SK-N-SH (cell line): ENCODE measurements at regions not wholly inside any gene's neighbourhood (a gene's known extent, or its start where the extent isn't known, plus 50 kb on each side); places are given as distances from the start of the nearest gene placed in this dataset.

ENCODE experiments used
- CTCF ChIA-PET: fragments of 300-600, 350-600 bp; formaldehyde crosslinking; extraction: SDS; loops from one replicate; lab custom pipeline; 2021; lab: Yijun Ruan, JAX
- POLR2A ChIA-PET: fragments of 350-600 bp; sonication (Branson Sonifier 250); formaldehyde crosslinking; extraction: SDS; loops from one replicate; lab custom pipeline; 2020; ENCODE audit warnings: antibody characterized with exemption, inconsistent platforms; lab: Yijun Ruan, JAX
- DNase-seq: peaks from one replicate; pipeline ENCODE4 v3.0.0; 2012
- H2AFZ ChIP-seq: fragments of 200-600 bp; sonication (generic); 2 replicates; pipeline ENCODE4 v1.8.1; 2016; ENCODE audit warnings: antibody characterized with exemption, mild to moderate bottlenecking, low read depth
- H3F3A ChIP-seq: fragments of 200-600 bp; sonication (generic); replicated peaks from 2 replicates; pipeline ENCODE3; 2016; ENCODE audit warnings: antibody characterized with exemption, mild to moderate bottlenecking; ENCODE audit not compliant: insufficient read depth
- H3K27ac ChIP-seq, 2 experiments: fragments of 200-500 bp in 1 of 2; fragments of 200-600 bp in 1 of 2; sonication (Bioruptor generic) in 1 of 2; sonication (generic), shearing (Covaris generic) in 1 of 2; 2 replicates each; pipeline versions ENCODE4 v1.5.1 to v1.6.1; 2014 to 2016; ENCODE audit warnings: low read depth in 2 of 2, inconsistent platforms in 1 of 2, low read length in 1 of 2, mild to moderate bottlenecking in 1 of 2, mixed read lengths in 1 of 2
- H3K27me3 ChIP-seq: fragments of 200-600 bp; sonication (generic), shearing (Covaris generic); 2 replicates; pipeline ENCODE4 v1.6.1; 2016; ENCODE audit warnings: mixed run types; ENCODE audit not compliant: insufficient read depth
- H3K36me3 ChIP-seq, 2 experiments: fragments of 200-500 bp in 1 of 2; fragments of 200-600 bp in 1 of 2; sonication (Bioruptor generic) in 1 of 2; sonication (generic) in 1 of 2; replicated peaks in 1 of 2; 2 replicates each; pipeline versions ENCODE3 to v1.5.1; 2014 to 2016; ENCODE audit warnings: low read length in 1 of 2, mild to moderate bottlenecking in 1 of 2; ENCODE audit not compliant: insufficient read depth in 2 of 2, control insufficient read depth in 1 of 2
- H3K4me1 ChIP-seq, 2 experiments: fragments of 200-500 bp in 1 of 2; fragments of 200-600 bp in 1 of 2; sonication (Bioruptor generic) in 1 of 2; sonication (generic), shearing (Covaris generic) in 1 of 2; 2 replicates each; pipeline versions ENCODE4 v1.5.1 to v1.6.1; 2014 to 2016; ENCODE audit warnings: low read depth in 1 of 2, low read length in 1 of 2, mixed run types in 1 of 2; ENCODE audit not compliant: insufficient read depth in 2 of 2, control insufficient read depth in 1 of 2
- H3K4me2 ChIP-seq: fragments of 200-600 bp; sonication (generic), shearing (Covaris generic); 2 replicates; pipeline ENCODE4 v1.6.1; 2017; ENCODE audit warnings: mixed run types
- H3K4me3 ChIP-seq, 2 experiments: fragments of 200-500 bp in 1 of 2; fragments of 200-600 bp in 1 of 2; sonication (Bioruptor generic) in 1 of 2; sonication (generic), shearing (Covaris generic) in 1 of 2; 2 replicates each; pipeline versions ENCODE4 v1.5.1 to v1.8.1; 2014 to 2016; ENCODE audit warnings: low read depth in 2 of 2, inconsistent platforms in 1 of 2, low read length in 1 of 2, mild to moderate bottlenecking in 1 of 2, mixed read lengths in 1 of 2, moderate library complexity in 1 of 2
- H3K79me2 ChIP-seq: fragments of 200-600 bp; sonication (generic); 2 replicates; pipeline ENCODE4 v1.8.1; 2017; ENCODE audit warnings: mild to moderate bottlenecking; ENCODE audit not compliant: insufficient read depth
- H3K9ac ChIP-seq: fragments of 200-600 bp; sonication (generic); 2 replicates; pipeline ENCODE4 v1.6.1; 2017; ENCODE audit warnings: mixed run types
- H3K9me2 ChIP-seq: fragments of 200-600 bp; sonication (generic); 2 replicates; pipeline ENCODE4 v1.6.1; 2017; ENCODE audit warnings: mixed run types
- H3K9me3 ChIP-seq: fragments of 200-600 bp; sonication (generic); 2 replicates; pipeline ENCODE4 v1.6.1; 2017; ENCODE audit warnings: mixed run types, mild to moderate bottlenecking, moderate library complexity
- H4K20me1 ChIP-seq: fragments of 200-600 bp; sonication (generic); 2 replicates; pipeline ENCODE4 v1.6.1; 2017; ENCODE audit warnings: mild to moderate bottlenecking, mixed run types; ENCODE audit not compliant: insufficient read depth
- EP300 ChIP-seq, 2 experiments: IDR thresholded peaks; 2 replicates each; pipeline versions ENCODE4 v1.4.0 to v1.6.1; 2012; ENCODE audit warnings: borderline replicate concordance in 1 of 2, low read depth in 1 of 2, low read length in 1 of 2
- EZH2phosphoT487 ChIP-seq: fragments of 200-600 bp; sonication (generic); IDR thresholded peaks from 2 replicates; pipeline ENCODE4 v1.6.1; 2017; ENCODE audit warnings: low read depth, mixed run types, mild to moderate bottlenecking, antibody characterized with exemption, moderate library complexity, borderline replicate concordance
- FOSL2 ChIP-seq: IDR thresholded peaks from 2 replicates; pipeline ENCODE4 v1.4.0; 2012; ENCODE audit warnings: low read depth, mild to moderate bottlenecking, moderate library complexity, borderline replicate concordance
- FOXM1 ChIP-seq: IDR thresholded peaks from 2 replicates; pipeline ENCODE4 v1.4.0; 2012; ENCODE audit warnings: low read depth, mild to moderate bottlenecking
- JUND ChIP-seq: IDR thresholded peaks from 2 replicates; pipeline ENCODE4 v1.4.0; 2012
- MXI1 ChIP-seq: IDR thresholded peaks from 2 replicates; pipeline ENCODE4 v1.6.1; 2012; ENCODE audit warnings: mild to moderate bottlenecking, low read depth, low read length, improper control_type of control experiment
- RCOR1 ChIP-seq: fragments of 150-350 bp; IDR thresholded peaks from 2 replicates; pipeline ENCODE4 v1.6.1; 2017; ENCODE audit warnings: antibody characterized with exemption, low read length
- WGBS: methylation state at CpG from one replicate; pipeline ENCODE4 v1.1.6; 2017; ENCODE audit warnings: low lambda C conversion rate; 5-methylcytosine and 5-hydroxymethylcytosine counted together
- TF ChIP-seq, protein P1 (sequence below): IDR thresholded peaks from 2 replicates; pipeline ENCODE4 v1.4.0; 2012; ENCODE audit warnings: low read depth, borderline replicate concordance
- TF ChIP-seq, protein P2 (sequence below): fragments of 150-350 bp; IDR thresholded peaks from 2 replicates; pipeline ENCODE4 v1.6.1; 2016; ENCODE audit warnings: mild to moderate bottlenecking, low read depth, low read length

DNA sequence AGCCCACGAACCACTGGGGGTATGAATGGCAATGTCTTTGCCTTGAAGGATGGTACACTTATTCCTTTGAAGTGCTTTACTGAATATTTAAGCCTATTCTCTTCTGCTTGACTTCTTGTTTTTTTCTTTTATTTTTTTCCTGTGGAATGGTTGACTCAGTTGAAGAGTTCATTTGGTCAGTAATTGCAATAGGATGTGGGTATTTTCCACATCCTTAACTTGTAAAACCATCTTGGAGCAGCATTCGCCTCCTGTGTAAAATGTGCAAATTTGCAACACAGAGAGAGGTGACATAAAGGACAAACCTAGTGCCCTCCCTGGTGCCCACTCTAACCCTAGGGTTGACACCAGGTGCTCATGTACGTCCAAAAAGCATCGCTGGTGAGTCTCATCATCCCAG, 347.0 kb downstream of the GATA3 start:
- Histone ChIP-seq H4K20me1 (no peaks in the 10 kb centered on the region), H3K4me2 (no peak overlapping the region), H3K9ac (no peak overlapping the region), H3K4me3 (no peak overlapping the region), H3F3A (no peaks in the 10 kb centered on the region), H3K9me3 (no peaks in the 10 kb centered on the region), H3K4me1 (no peaks in the 10 kb centered on the region; a peak in 1 of 4 replicates), H3K27ac (no peak overlapping the region), H3K27me3 (no peaks in the 10 kb centered on the region), H3K9me2 (no peaks in the 10 kb centered on the region), H2AFZ (no peak overlapping the region), H3K79me2 (no peaks in the 10 kb centered on the region), H3K36me3 (no peaks in the 10 kb centered on the region)
- ChIA-PET CTCF (interaction anchor here (1.1 to 1.4 kb wide), 2 partner anchors 98 to 808 kb away, joined by 3 to 6 read pairs; no protein-coding TSS in a partner anchor), POLR2A (no interaction called here)
- no peak for TF ChIP-seq FOSL2
- no peak for DNase-seq
- 79% methylated on average over 4 of the region's 4 CpGs for WGBS

DNA sequence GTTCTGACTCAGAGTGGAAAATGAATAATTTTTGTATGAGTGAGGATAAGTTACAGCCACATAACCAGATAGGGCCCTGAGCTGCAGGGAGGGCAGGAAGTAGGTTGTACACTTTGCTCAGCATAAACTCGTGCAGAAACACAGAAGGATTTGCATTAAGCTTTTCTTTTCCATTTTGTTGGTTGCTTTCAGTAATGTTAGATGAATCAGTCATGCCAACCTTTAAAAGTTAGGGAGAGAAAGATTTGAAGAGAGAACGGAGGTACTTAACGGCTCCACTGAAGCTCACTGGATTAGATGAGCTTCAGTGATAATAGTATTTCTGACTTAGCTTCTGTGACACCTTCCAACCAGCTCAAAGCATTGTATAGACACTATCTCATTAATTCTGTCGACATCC, 348.1 kb downstream of the GATA3 start:
- H3K4me3 ChIP-seq: no peak overlapping the region
- H3K27me3 ChIP-seq: no peaks in the 10 kb centered on the region
- H3K4me1 ChIP-seq: no peaks in the 10 kb centered on the region; a peak in 2 of 4 replicates
- no peak overlapping the region for H2AFZ ChIP-seq
- TF ChIP-seq RCOR1 (no peak), FOXM1 (no peak), EP300 (IDR thresholded peaks at IDR 0.05; ENCODE audit: borderline replicate concordance in 1 of 2, low read depth in 1 of 2, low read length in 1 of 2) (no peak)
- no peaks in the 10 kb centered on the region for H3K9me2 ChIP-seq
- no peak overlapping the region for H3K4me2 ChIP-seq
- no peaks in the 10 kb centered on the region for H3K79me2 ChIP-seq
- DNase-seq: no peak
- no peaks in the 10 kb centered on the region for H3F3A ChIP-seq
- H3K27ac ChIP-seq: no peak overlapping the region
- no peaks in the 10 kb centered on the region for H3K9me3 ChIP-seq
- H3K9ac ChIP-seq: no peak overlapping the region
- POLR2A ChIA-PET: no interaction called here
- 43% methylated on average over 4 of the region's 4 CpGs for WGBS
- H3K36me3 ChIP-seq: no peaks in the 10 kb centered on the region
- CTCF ChIA-PET: interaction anchor here (1.1 to 1.6 kb wide), 4 partner anchors 22 to 807 kb away, joined by 3 to 6 read pairs (median 4); no protein-coding TSS in a partner anchor
- no peaks in the 10 kb centered on the region for H4K20me1 ChIP-seq

DNA sequence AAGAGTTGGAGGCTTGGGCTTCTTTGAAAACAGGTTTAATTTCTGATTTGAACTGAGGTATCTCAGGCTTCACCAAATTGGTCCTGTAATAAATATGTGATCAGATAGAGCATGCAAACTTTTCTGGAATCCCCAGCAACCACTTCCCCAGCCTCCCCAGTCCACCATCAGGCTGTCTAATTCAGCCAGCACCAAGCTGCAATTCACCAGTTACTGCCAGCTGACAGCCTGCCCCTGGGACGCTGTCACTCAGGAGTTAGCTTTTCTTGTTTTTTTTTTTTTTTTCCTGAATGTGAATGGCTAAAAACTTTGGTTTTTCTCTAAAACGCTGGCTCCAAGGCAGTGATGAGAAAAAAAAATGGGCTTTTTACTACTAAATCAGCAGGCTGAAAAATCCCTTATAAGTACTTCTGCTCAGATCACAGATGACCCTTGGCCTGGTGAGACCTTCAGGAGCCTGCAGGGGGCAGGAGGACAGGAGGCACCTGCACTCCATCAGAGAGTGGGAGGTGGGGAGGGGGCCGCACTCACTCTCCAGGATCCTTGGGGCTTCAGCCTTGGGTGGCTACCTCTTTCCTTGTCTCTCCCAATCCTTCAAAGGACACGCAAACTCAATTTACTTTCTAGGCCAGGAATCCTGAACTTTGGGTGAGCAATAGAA, 349.4 kb downstream of the GATA3 start:
- no peaks in the 10 kb centered on the region for H3K27me3 ChIP-seq
- no peak overlapping the region for H3K9ac ChIP-seq
- H3K9me3 ChIP-seq: no peaks in the 10 kb centered on the region
- H4K20me1 ChIP-seq: no peaks in the 10 kb centered on the region
- TF ChIP-seq JUND (no peak), FOSL2 (no peak), EZH2phosphoT487 (no peak), EP300 (IDR thresholded peaks at IDR 0.05; ENCODE audit: borderline replicate concordance in 1 of 2, low read depth in 1 of 2, low read length in 1 of 2) (no peak), MXI1 (no peak)
- TF ChIP-seq, protein P1, sequence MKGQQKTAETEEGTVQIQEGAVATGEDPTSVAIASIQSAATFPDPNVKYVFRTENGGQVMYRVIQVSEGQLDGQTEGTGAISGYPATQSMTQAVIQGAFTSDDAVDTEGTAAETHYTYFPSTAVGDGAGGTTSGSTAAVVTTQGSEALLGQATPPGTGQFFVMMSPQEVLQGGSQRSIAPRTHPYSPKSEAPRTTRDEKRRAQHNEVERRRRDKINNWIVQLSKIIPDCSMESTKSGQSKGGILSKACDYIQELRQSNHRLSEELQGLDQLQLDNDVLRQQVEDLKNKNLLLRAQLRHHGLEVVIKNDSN: no peak
- TF ChIP-seq, protein P2, sequence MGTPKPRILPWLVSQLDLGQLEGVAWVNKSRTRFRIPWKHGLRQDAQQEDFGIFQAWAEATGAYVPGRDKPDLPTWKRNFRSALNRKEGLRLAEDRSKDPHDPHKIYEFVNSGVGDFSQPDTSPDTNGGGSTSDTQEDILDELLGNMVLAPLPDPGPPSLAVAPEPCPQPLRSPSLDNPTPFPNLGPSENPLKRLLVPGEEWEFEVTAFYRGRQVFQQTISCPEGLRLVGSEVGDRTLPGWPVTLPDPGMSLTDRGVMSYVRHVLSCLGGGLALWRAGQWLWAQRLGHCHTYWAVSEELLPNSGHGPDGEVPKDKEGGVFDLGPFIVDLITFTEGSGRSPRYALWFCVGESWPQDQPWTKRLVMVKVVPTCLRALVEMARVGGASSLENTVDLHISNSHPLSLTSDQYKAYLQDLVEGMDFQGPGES: no peak
- 76% methylated on average over 4 of the region's 4 CpGs for whole genome bisulfite sequencing
- H2AFZ ChIP-seq: no peak overlapping the region
- H3K4me2 ChIP-seq: no peak overlapping the region
- no peaks in the 10 kb centered on the region for H3K9me2 ChIP-seq
- H3K4me1 ChIP-seq: no peaks in the 10 kb centered on the region; a peak in 2 of 4 replicates
- no peaks in the 10 kb centered on the region for H3K79me2 ChIP-seq
- ChIA-PET POLR2A (no interaction called here), CTCF (interaction anchor here (1.6 kb wide), 1 partner anchor 28 kb away, joined by 4 read pairs; no protein-coding TSS in a partner anchor)
- no peak for DNase-seq
- no peak overlapping the region for H3K4me3 ChIP-seq
- H3K36me3 ChIP-seq: no peaks in the 10 kb centered on the region
- no peaks in the 10 kb centered on the region for H3F3A ChIP-seq
- H3K27ac ChIP-seq: no peak overlapping the region
